PC-3 (cell line): ENCODE measurements at regions not wholly inside any gene's neighbourhood (a gene's known extent, or its start where the extent isn't known, plus 50 kb on each side); places are given as distances from the start of the nearest gene placed in this dataset.

Source experiments
- ATAC-seq: fragments of 200-7000 bp; cut with Tn5 transposase; 2 replicates; pipeline ENCODE4 v1.9.1; 2020; ENCODE audit warnings: mild to moderate bottlenecking, moderate library complexity
- BruUV-seq: library from RNA; stranded (reverse); fragments of 400-500 nt; replicated peaks from 2 replicates; lab custom pipeline; 2021; lab: Mats Ljungman, UMichigan
- CTCF ChIA-PET: fragments of 300-600 bp; sonication (Branson Sonifier 250); formaldehyde crosslinking; loops from one replicate; lab custom pipeline; 2022; ENCODE audit warnings: antibody characterized with exemption; lab: Charles Lee
- POLR2A ChIA-PET: fragments of 300-600 bp; sonication (Branson Sonifier 250); formaldehyde crosslinking; loops from one replicate; lab custom pipeline; 2022; ENCODE audit warnings: antibody characterized with exemption; ENCODE audit not compliant: unreplicated experiment; lab: Charles Lee
- DNase-seq: peaks from one replicate; pipeline ENCODE4 v3.0.0-alpha.2; 2015
- H2AFZ ChIP-seq: fragments of 300-600 bp; sonication (generic); 2 replicates; pipeline ENCODE4 v1.6.0; 2016; ENCODE audit warnings: antibody characterized with exemption, low read length
- H3F3A ChIP-seq: fragments of 300-600 bp; sonication (generic); one replicate; pipeline ENCODE4 v1.6.0; 2017; ENCODE audit warnings: antibody characterized with exemption, low read length, control low read depth, mild to moderate bottlenecking; ENCODE audit not compliant: unreplicated experiment
- H3K27ac ChIP-seq: fragments of 300-600 bp; sonication (generic); 2 replicates; pipeline ENCODE4 v1.5.1; 2016; ENCODE audit warnings: mild to moderate bottlenecking, low read length
- H3K27me3 ChIP-seq: fragments of 300-600 bp; sonication (generic); 2 replicates; pipeline ENCODE4 v1.6.1; 2016; ENCODE audit warnings: low read length, mixed read lengths
- H3K36me3 ChIP-seq: fragments of 300-600 bp; sonication (generic); 2 replicates; pipeline ENCODE4 v1.6.1; 2016; ENCODE audit warnings: low read depth, mixed run types, low read length, mixed read lengths
- H3K4me1 ChIP-seq: fragments of 300-600 bp; sonication (generic); 2 replicates; pipeline ENCODE4 v1.5.1; 2016; ENCODE audit warnings: low read length; ENCODE audit not compliant: insufficient read depth
- H3K4me2 ChIP-seq: fragments of 300-600 bp; sonication (generic); 2 replicates; pipeline ENCODE4 v1.6.0; 2016; ENCODE audit warnings: low read length
- H3K4me3 ChIP-seq: fragments of 300-600 bp; sonication (generic); 2 replicates; pipeline ENCODE4 v1.5.1; 2016; ENCODE audit warnings: mild to moderate bottlenecking, low read length, mixed read lengths
- H3K79me2 ChIP-seq: fragments of 300-600 bp; sonication (generic); 2 replicates; pipeline ENCODE4 v1.6.1; 2017; ENCODE audit warnings: low read length, mixed read lengths
- H3K9ac ChIP-seq: fragments of 300-600 bp; sonication (generic); 2 replicates; pipeline ENCODE4 v1.6.0; 2016; ENCODE audit warnings: mild to moderate bottlenecking, low read length
- H3K9me2 ChIP-seq: fragments of 300-600 bp; sonication (generic); replicated peaks from 2 replicates; pipeline ENCODE4 v1.6.1; 2016; ENCODE audit warnings: mixed run types, low read length, mixed read lengths
- H3K9me3 ChIP-seq: fragments of 300-600 bp; sonication (generic); 2 replicates; pipeline ENCODE4 v1.6.1; 2016; ENCODE audit warnings: low read length, mixed read lengths
- H4K20me1 ChIP-seq: fragments of 300-600 bp; sonication (generic); 2 replicates; pipeline ENCODE4 v1.6.1; 2016; ENCODE audit warnings: low read length, mixed read lengths
- EZH2 ChIP-seq: fragments of 300-600 bp; sonication (generic); IDR thresholded peaks from one replicate; pipeline ENCODE4 v1.6.1; 2017; ENCODE audit warnings: antibody characterized with exemption, mild to moderate bottlenecking, low read length; ENCODE audit not compliant: unreplicated experiment
- EZH2phosphoT487 ChIP-seq: fragments of 300-600 bp; sonication (generic); IDR thresholded peaks from 2 replicates; pipeline ENCODE4 v1.6.1; 2018; ENCODE audit warnings: mild to moderate bottlenecking, antibody characterized with exemption, low read length, borderline replicate concordance
- intact Hi-C: fragments of 100-400 bp; cut with micrococcal nuclease; formaldehyde crosslinking; loops from 2 replicates; pipeline ENCODE4 v1.9.0; 2023
- TF ChIP-seq, protein P1 (sequence below): fragments of 300-600 bp; sonication (generic); conservative IDR thresholded peaks from 2 replicates; pipeline ENCODE4 v1.5.1; 2017; ENCODE audit warnings: antibody characterized with exemption, low read depth, mild to moderate bottlenecking, low read length

DNA sequence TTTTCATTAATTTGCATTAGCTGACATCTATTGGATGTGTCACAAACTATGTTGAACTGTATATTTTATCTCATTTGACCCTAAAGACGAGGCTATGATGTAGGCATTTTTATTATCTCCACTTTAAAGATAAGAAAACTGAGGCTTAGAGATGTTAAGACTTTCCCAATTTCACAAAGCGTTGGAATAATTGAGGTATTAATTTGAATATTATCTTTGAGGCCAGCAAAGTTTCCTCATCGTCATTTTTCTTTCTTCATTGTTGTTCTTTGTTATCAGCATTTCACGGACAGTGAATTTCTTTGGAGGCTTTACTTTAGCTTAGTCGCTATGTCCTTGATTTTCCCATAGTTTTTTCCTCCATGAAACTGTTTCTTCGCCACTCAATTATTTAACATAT lies 227.5 kb upstream of the MYOCD start:
- Histone ChIP-seq H3K27me3 (no peaks in the 10 kb centered on the region), H3F3A (no peaks in the 10 kb centered on the region), H3K36me3 (no peaks in the 10 kb centered on the region), H2AFZ (no peak overlapping the region), H3K9me3 (peaks cover 4% of the 10 kb centered on the region), H3K4me3 (no peak overlapping the region), H3K79me2 (no peaks in the 10 kb centered on the region), H3K27ac (no peak overlapping the region), H3K9me2 (no peaks in the 10 kb centered on the region), H3K9ac (no peak overlapping the region), H3K4me1 (no peaks in the 10 kb centered on the region), H3K4me2 (no peak overlapping the region), H4K20me1 (no peaks in the 10 kb centered on the region)
- CTCF ChIA-PET = no interaction called here
- TF ChIP-seq, protein P1, sequence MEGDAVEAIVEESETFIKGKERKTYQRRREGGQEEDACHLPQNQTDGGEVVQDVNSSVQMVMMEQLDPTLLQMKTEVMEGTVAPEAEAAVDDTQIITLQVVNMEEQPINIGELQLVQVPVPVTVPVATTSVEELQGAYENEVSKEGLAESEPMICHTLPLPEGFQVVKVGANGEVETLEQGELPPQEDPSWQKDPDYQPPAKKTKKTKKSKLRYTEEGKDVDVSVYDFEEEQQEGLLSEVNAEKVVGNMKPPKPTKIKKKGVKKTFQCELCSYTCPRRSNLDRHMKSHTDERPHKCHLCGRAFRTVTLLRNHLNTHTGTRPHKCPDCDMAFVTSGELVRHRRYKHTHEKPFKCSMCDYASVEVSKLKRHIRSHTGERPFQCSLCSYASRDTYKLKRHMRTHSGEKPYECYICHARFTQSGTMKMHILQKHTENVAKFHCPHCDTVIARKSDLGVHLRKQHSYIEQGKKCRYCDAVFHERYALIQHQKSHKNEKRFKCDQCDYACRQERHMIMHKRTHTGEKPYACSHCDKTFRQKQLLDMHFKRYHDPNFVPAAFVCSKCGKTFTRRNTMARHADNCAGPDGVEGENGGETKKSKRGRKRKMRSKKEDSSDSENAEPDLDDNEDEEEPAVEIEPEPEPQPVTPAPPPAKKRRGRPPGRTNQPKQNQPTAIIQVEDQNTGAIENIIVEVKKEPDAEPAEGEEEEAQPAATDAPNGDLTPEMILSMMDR = no peak
- TF ChIP-seq EZH2 (no peak), EZH2phosphoT487 (no peak)
- BruUV-seq = no TSS peak
- POLR2A ChIA-PET = no interaction called here
- ATAC-seq (no peak), DNase-seq (no peak)
- intact Hi-C loops = no loop called here

DNA sequence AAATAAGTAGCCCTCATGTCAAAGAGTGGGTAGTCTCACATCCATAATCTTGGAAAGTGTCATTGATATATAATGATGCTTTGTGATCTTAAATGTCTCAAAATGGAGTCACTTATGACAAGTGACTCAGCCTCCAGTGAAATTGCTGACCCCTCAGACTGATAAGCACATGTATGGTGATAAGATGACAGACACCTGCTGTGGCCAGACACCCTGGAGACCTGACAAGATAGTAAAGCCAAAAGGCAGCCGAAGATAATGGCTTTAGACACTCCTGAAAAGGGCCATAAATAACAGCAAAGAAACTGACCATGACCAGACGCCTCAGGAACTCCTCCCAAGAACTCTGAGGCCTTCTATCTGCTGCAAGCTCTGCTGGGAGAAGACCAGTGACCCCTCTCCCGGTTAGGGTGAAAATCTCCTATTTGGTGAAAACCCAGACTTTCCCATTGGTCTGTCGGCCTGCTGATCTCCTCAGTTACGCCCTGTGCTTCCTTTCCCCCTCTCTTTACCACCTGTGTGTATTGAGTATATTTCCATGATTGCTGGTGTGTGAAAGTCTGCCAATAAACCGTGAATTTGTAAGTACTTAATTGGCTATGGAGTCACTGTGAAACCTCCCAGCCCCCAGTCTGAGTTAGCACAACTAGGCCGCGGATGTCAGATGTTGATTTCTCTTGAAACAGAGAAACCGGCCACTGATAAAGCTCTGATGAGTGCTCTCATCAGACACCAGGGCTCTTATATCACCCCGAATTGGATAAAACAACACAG lies 226.7 kb upstream of the MYOCD start:
- Histone ChIP-seq H3K9ac (no peak overlapping the region), H3K4me3 (no peak overlapping the region), H3K36me3 (no peaks in the 10 kb centered on the region), H4K20me1 (no peaks in the 10 kb centered on the region), H3K27me3 (no peaks in the 10 kb centered on the region), H3K9me2 (no peaks in the 10 kb centered on the region), H3F3A (no peaks in the 10 kb centered on the region), H3K4me1 (no peaks in the 10 kb centered on the region), H3K27ac (no peak overlapping the region), H3K4me2 (no peak overlapping the region), H3K9me3 (peaks cover 4% of the 10 kb centered on the region), H2AFZ (no peak overlapping the region), H3K79me2 (no peaks in the 10 kb centered on the region)
- TF ChIP-seq EZH2 = no peak
- TF ChIP-seq, protein P1 = no peak
- TF ChIP-seq EZH2phosphoT487 = no peak
- ChIA-PET POLR2A (no interaction called here), CTCF (no interaction called here)
- intact Hi-C loops = no loop called here
- no TSS peak for BruUV-seq
- DNase-seq (no peak), ATAC-seq (no peak)

DNA sequence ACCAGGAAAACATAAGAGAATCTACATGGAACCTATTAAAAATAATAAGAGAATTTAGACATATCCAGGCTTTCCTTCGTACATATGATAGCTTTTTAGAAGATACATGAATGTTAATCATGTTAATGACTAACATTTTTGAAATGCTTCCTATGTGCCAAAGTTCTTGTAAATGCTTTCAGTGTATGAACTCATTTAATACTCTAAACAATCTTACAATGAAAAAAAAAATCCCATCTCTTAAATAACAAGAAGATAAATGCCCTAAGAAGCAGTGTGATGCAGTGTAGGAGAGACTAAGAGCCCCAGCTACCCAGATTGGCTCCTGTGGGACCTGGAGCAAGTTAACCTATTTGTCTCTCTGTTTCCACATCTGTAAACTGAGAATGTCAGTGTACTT lies 220.4 kb upstream of the MYOCD start:
- Histone ChIP-seq H2AFZ (no peak overlapping the region), H3K79me2 (no peaks in the 10 kb centered on the region), H3K9ac (no peak overlapping the region), H3K9me2 (no peaks in the 10 kb centered on the region), H3K36me3 (no peaks in the 10 kb centered on the region), H3K27me3 (no peaks in the 10 kb centered on the region), H3K4me3 (no peak overlapping the region), H3F3A (no peaks in the 10 kb centered on the region), H3K9me3 (no peaks in the 10 kb centered on the region), H4K20me1 (no peaks in the 10 kb centered on the region), H3K4me2 (no peak overlapping the region), H3K4me1 (no peaks in the 10 kb centered on the region), H3K27ac (no peak overlapping the region)
- intact Hi-C loops = no loop called here
- DNase-seq (no peak), ATAC-seq (no peak)
- CTCF ChIA-PET = no interaction called here
- no TSS peak for BruUV-seq
- POLR2A ChIA-PET = no interaction called here
- TF ChIP-seq EZH2 (no peak), EZH2phosphoT487 (no peak)
- TF ChIP-seq, protein P1 = no peak
